ENCODE measurements at regions not wholly inside any gene's neighbourhood (a gene's known extent, or its start where the extent isn't known, plus 50 kb on each side); places are given as distances from the start of the nearest gene placed in this dataset.

DNA sequence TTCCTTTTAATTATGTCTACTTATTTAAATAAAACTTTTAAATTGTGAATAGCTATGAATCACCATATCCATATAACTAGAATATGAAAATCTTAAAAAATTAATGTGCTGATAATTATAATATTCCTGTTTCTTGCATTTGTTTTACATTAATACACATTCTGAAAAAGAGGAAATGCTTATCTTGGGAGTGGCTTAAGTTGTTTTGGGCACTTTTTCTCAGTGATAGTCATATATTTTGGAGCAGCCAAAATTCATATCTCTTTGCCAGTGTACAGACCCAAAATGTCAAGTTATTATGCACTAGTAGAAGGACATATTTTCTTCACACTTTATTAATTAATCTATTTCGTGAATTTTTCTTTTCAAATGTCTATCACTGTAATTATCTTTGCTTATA, 838.5 kb downstream of the USP25 start:
- DNase-seq: peak; percentile 55

DNA sequence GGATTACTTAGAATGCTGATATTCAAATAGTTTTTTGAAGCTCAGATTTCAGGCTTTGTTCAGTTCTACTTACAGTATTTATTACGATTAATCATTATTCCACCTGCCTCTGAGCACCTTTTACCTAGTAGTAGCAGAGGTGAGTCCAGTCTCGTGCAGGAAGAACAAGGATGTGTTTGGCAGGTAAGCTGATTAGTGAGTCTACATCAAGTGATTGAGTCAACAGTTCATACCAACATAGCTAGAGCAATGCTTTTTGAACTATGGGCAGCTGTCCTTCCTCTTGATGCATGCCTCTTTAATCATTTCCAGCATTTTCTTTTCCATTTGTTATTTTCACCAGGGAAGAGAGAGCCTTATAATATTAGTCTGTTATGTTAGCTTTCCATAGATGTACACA, 838.9 kb downstream of the USP25 start:
- no peak for DNase-seq

DNA sequence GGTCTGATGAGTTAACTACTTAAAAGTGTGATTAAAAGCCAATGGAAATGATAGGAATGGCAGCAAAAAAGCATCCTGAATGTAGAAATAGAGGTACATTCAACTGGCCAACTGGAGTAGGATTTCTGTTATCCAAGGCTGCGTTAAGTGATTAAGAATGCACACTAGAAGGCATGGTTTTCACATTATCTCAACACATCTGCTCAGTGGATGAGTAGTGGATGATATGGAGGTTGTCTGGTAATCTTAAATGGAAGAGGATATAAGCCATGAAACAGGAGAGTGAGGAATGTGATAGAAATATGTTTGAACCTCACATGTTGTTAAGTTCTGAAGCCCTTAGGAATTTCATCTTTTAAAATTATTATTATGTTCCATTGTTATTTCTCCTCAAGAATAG, 839.9 kb downstream of the USP25 start:
- DNase-seq: peak; percentile 12

DNA sequence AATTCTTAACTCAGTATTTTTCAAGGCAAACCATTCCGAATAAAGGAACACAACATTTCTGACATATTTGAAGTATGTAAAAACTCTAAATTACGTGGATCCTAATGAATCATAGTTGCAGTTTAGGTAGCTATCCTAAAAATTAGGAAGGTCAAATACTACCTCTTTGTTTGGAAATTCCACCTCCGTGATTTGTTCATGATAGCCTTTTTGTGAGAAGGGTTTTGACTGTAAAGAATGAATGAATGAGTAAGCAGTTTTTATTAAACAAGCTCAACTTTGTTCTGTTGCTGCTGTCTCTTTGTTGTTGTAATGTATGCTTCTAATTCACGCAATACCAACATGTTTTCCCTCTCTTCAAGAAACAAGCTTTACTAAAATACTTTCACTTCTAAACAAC, 840.4 kb downstream of the USP25 start:
- no peak for DNase-seq

DNA sequence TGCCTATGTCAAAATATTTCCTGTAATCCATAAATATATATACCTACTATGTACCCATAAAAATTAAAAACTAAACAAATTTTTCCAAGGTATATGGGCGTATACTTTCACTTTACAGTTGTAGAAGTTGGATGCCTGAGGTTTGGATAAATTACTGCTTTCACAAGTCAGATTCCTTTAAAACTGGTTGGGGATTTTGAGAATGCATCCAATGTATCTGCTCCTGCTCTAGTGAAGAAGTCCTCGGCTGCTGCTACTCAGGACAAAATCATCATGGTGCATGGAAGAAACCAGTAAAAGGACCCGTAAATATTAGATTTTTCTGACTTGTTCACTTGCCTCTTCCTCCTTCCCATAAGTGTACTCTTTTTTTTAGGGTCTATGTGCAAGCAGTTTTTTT, 841.1 kb downstream of the USP25 start:
- no peak for DNase-seq

DNA sequence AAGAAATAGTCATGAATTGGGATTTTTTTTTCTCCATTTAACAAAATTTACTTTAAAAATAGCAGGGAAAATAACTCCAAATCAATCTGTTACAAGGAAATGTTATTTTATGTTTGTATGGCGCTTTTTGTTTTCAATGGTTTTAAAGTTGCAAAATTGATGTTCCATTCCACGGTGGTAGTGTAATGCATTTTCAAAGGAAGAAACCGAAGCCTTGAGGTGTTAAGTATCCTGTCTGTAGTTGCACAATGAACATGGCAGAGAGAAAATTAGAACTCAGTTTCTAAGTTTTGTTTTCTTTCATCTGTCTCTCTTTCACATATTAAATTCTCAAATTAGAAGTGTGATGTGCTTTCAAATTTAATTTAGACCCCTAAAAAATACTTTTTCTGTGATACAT, 841.8 kb downstream of the USP25 start:
- DNase-seq: no peak

DNA sequence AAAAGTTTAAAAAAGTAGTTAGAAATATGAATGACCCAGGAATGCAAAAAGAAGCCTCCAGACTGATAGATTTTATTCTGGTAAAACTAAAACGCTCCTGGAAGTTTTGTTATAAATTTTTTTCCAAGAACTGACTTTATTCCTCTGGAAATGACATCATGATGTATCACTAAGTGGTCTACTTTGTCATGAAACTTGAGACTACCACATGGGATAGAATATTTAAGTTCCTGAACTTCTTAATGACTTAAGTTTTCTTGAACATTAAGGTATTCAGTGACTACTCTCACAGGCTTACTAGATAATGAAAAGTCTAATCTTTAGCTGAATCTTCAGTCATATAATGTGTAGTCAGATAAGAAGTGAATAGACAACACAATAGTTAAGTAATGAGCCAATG, 842.2 kb downstream of the USP25 start:
- no peak for DNase-seq

DNA sequence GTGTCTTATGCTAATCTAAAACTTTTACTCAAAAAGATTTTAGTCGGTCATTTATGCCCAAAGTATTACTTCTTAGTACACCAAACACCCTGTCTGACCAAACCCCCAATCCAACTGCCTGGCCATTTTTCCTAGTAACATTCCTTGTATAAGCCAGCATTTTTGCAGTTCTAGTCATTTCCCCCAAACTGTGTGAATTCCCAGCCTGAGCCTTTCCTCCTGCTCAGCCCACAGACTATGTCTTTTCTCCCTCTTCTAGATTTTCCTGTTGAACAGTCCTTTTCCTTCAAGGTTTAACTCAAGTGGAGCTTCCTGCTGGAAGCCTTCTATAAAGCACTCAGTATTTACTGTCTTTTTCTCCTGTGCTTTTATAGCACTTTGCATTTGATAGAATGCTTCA, 843.8 kb downstream of the USP25 start:
- no peak for DNase-seq

DNA sequence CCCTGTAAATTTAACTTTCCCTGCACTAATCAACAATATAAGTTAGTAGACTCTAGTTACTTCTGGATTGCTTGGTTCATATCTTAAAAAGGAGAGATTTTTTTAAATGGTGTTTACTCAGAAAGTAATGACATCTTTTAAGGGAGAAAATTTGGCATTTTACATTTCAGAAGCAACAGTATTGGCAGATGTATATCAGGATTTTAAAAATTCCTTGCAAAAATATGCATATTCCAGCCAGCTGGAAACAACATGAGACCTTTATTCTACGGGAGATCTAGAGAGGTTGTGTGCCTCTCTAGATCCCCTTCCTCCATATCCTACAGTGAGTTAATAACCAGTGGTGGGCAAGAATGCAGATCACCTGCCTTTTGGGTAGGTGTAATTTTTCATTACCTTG, 848.2 kb downstream of the USP25 start:
- DNase-seq: no peak

DNA sequence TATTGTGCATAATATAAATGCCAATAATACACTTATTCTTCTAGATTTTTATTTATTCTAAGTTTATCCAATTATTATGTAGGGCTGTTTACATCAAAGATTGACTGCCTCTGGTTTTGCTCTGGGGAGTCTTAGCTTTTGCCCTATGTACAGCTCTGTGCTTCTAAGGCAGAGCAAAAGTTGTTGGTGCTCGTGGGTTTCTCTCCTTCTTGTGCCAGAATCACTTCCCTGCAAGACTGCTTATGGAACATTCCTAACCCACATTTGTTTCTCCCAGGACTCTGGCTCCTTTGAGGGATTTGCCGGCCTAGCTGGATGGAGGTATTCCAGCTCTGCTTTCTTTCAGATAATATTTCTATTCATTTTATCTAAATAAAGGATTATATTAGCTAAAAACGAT, 849.1 kb downstream of the USP25 start:
- no peak for DNase-seq

DNA sequence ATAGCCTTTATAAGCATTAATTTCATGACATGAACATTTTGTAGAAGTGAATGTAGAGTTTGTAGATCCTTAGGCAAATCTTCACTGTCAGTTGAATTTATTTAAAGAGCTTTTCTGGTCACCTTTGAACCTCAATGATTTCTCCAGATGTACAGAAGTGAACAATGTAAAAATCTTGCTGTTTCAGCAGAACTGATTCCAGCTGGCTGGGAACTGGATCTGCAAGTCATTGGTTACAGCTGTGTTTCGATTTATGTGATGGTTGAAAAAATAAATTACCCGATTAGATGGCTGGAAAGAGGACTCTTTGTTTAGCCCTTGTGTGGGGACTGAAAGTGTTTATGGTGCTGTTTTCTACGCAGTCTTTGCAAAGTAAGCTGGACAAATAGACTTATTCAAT, 849.8 kb downstream of the USP25 start:
- DNase-seq: no peak

DNA sequence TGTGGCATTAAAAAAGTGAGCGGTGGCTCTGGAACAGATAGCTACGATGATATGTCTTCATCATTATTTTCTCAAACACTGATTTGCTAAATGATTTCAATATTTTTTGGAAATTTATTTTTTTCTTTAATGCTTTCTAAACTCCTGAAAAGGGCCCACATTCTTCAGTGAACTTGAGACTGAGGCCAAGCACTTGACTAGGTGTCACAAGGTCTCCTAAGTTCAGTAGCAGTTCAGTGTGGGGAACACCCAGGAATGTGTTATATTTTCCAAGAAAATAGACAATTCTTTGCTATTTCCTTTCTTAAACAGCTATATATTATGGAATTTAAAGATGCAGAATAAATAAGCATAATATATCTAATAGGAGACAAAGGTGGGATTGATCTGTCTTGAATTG, 850.9 kb downstream of the USP25 start:
- DNase-seq: no peak

DNA sequence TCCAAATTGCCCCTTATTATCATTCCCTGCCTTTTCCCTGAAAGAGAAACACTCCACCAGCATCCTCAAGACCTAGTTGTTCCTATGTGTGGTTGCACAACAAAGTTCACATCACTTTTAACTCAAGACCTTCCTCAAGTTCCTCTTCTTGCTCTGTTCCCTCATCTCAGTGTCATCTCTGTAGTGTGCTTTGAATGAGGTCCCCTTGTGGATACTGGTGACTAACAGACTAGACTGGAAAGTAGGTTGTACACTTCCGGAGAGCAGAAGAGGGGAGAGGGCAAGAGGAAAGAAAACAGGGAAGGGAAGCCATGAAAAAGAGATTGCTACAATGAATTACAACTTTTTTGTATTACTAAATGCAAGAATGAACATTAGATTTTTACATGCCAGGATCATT, 853.8 kb downstream of the USP25 start:
- DNase-seq: peak; percentile 18

DNA sequence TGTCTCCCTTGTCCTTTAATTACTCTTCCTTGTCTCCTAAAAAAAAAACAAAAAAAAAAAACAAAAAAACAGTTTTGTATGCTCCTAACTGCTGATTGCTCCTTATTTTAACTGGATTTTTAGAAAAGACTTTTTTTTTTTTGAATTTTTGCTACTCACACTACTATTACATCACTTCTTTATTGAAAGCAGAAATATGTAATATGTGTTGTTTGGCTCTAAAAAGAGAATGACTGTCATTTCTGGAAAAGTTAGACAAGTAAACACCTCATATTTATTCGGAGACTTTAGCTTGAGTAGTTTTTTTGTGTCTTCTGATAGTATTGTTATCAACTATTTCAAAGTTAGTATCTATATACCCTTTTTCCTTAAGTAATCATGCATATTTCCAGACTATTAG, 855.0 kb downstream of the USP25 start:
- DNase-seq: no peak

DNA sequence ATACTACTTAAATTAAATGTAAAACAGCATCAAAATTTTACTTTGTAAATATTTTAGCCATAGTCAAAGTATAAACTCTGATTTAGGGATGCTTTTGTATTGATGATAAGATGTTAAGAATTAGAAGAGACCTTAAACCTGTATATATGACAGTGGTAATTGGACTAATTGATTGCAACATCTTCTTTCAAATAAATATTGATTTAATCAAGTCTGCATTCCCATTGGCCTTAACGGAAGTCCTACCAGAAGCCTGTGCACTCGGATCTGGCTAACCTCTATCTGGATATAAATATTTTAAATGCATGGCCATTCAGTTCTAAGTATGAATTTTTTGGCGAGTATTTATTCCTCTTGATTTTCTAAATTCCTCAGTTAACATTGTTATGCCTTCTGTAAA, 856.1 kb downstream of the USP25 start:
- no peak for DNase-seq

DNA sequence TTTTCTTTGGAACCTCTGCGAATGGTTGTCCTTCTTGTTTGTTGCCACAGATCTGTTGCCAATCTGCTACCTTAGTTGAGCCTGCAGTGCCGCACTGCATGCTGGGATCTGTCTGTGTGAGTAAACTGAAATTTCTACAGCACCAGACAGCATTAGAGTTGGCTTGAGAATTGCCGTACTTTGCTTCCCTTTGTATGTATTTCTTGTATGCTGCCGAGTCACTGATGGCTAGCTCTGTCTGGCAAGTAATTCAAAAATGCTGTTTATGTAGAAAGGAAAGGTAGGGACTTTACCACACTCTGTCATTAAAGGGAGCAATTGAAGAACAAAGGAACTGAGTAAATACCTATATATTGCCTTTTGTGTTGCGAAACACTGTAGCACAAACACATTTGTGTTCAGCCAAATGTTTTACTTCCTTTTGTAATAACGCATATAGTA, 857.4 kb downstream of the USP25 start:
- no peak for DNase-seq

DNA sequence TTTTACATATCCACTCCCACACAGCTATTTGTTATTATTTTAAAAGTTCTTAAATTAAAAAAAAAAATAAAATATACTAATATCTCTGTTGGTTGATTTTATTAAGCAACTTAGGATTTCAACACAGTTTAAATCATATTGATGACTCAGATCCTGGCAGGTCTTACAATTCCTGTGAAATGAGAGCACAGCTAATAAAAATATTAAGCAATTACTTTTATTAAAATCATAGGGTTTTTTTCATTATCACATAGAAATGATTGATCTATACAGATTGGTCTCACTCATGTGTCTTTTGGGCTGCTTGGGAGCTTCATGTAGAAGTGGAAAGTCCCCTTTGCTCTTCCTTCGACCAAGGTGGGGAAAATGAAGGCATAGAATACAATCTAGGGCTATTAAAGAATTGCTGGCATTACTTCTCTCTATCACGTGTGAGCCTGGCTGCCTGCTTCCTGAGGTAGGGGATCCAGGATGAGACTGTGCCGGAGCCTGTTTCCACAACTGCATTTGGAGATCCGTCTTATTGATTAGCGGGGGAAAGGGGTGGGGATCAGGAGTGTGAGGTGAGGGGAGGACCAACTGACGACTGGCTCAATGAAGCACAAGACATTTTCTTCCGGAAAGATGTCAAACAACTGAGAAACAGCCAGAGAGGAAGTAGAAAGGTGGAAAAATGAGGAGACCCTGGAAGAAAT, 858.0 kb downstream of the USP25 start:
- DNase-seq: no peak

DNA sequence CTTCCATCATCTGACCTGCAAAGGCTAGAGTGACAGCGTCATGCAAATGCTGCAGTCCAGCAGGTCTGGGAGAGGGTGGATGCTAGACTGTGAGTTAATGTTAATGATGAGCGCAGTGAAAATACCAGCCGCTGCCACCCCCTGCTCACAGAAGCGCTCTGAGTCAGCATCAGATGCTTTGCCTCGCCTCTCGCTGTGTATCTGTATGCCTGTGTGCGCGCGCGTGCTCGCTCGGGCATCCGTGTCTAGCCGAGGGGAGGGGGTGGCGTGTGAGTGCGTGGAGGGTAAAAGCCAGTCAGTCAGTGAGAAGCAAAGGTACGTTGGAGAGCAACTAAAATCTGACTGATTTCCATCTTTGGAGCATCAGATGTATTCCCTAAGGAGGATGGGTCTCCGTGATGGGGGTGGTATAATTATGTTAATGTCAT, 858.7 kb downstream of the USP25 start:
- DNase-seq: no peak

DNA sequence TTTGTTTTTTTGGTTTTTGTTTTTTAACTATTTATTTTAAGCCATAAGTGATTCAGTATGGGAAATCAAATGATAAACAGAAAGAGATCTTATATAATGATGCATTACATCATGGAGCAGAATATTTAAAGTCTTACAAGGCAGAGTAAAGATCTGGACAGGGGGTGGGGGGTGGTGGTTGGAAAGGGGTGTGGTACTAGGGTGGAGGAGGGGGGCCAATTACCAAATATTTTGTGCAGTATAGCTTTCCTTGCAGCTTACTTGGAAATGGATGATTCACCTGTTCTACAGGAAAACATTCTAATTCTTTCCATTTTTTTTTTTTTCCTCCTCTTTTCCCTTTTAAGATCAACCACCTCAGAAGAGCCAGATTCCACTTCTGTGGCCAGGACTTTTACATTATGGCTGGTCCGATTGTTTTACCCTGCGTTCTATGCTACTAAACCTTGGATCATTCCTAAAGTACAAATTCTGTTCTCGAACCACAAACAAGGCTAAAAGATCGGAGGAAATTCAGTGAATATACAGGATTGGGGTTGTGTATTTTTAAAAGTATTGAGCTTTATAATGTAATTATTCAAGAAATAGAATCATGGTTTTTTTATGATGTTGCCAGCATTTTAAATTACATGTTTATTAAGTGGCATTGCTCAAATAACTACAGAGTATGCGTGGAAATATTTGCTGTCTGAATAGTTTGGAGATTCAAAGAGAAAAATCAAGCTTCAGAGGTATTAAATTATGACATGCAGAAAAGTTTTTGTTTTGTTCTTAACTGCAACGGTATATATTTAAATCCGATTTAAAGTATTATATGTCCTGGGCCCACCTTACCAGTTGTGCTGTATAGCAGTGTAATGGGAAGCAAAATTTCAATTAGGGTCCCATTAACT, 859.5 kb downstream of the USP25 start:
- DNase-seq: no peak

DNA sequence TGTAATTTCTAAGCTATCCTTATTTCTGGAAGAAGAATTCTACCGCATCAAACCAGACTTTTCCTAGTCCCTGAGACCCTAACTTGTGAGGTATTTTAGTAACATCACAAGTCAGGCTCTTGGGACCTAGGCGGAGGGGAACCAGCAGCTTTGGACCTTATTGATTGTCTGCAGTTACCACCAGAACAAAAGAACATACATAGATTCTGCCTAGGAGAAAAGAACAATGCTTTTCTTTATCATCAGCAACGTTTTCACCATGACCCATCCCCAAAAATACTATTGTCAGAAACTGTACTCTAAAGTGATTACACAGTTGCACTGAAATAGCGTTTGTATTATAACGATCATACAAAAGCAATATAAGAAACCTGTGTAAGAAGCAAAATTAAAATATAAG, 860.4 kb downstream of the USP25 start:
- DNase-seq: no peak

DNA sequence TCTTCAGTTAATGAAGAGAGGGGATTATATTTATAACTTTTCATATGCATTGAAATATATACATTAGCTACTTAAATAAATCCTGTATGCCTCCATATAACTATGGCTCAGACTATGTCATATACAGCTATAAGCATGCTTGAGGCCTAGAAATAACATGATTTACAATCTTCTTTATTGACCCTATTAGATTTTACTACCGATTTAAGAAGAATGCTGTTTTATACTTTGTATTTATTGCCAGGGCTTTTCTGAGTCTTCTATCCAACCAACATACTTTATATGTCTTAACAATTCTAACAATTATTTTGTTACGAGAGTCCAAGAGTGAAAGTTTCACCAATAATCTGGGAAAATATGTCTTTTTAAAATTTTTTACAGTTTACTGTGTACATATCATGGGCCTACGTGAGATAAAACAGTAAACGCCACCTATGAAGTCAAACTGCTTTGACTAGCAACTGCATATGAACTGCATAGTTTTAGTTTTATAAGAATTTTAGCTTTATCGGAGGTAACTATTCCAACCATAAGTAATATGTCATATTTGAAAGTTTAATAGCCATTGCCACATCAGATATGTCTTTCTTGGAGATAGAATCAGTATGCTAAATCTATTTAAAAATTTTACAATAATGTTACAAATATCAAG, 861.0 kb downstream of the USP25 start:
- DNase-seq: no peak

DNA sequence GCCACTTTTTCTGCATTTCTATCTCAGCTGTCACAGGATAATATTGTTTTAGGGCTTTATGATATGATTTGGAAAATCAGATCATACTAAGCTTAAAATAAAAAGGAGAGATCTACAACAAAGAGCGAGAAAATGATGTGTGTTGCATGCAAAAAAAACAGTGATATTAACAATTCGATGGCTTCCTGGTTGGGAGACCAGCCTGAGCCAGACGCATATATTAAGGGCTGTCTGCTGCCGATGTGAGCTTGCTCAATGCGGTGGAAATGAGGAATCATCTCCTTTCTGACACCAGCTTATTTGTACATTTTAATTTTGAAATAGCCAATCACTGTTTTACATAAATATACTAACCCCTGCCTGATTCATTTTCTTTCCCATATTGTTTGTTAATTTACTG, 862.6 kb downstream of the USP25 start:
- no peak for DNase-seq

DNA sequence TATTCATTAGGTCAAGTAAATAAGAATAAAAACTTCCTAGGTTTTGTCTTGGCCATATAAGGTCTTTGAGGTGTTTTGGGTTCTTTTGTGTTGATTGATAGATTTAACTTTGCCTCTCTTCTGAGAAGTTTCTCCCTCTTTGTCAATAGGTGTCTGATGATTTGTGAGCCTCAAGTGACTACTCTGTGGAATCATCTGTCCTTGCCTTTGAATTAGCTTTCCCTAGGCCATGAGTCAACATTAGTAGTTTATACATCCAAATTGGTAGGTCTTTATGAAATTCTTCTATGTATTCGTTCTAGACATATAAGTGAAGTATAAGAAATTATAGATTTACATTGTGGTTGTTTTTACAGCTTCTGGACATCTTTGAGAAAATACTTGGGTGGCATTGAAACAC, 864.4 kb downstream of the USP25 start:
- no peak for DNase-seq

DNA sequence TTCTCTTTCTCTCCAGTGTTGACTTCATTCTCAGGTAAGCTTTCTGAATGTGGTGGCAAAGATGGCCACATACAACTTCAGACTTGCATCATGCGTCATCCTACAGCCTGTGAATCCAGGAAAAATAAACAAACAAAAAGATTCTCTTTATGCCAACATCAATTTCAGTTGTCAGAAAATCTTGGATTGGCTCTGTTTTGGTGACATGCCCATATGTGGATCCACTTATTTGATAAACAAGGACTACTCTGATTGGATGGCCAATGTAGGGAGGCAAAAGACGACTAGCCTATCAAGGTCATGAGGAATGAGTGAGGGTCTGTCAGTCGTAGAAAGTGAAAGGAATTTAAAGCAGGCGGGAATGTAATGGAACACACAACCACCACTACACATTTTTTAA, 866.6 kb downstream of the USP25 start:
- DNase-seq: no peak
